SH-SY5Y (cell line): ENCODE measurements at regions not wholly inside any gene's neighbourhood (a gene's known extent, or its start where the extent isn't known, plus 50 kb on each side); places are given as distances from the start of the nearest gene placed in this dataset.

Experiments used
- GATA2 ChIP-seq: IDR thresholded peaks from 2 replicates; pipeline ENCODE4 v1.6.1; 2011; ENCODE audit warnings: mild to moderate bottlenecking, low read depth, low read length
- GATA3 ChIP-seq: IDR thresholded peaks from 2 replicates; pipeline ENCODE4 v1.6.1; 2011; ENCODE audit warnings: low read depth, mild to moderate bottlenecking, low read length, moderate library complexity

DNA sequence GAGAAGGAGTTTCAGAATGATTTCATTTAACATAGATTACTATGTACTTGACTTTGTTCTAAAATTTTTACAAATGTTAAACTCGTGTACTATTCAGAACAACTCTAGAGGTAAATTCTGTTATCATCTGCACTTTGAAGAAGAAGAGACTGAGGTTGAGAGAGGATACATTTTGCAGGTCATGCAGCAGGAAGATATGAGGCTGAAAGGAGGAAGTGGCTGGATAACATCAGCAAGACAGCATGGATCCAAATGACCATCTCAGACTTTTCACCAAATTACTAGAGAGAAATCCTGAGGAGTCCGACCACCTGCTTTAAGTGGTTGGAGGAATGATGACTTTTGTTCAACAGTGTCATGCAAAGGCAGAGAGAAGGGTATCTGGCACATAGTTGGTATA is 84.9 kb downstream of the ASCL4 start:
- TF ChIP-seq GATA3 (no peak), GATA2 (no peak)

DNA sequence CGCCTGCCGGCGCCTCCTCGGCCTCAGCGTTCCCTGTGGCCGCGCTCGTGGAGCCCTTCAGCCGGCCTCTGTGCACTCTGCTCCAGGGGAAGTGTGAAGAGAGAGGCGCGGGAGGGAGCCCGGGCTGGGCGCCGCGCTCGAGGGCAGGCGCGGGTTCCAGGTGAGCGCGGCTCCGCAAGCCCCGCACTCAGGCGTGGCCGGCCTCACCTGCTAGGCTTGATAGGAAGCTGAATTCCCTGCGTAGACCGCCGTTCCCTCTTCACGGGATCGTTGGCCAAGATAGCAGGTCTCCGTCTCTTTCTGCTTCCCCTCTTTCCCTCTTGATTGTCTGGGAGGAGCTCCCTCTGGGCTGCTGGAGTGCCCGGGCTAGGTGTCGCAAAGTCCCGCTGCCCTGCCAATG is 89.7 kb downstream of the ASCL4 start:
- no peak for TF ChIP-seq GATA3
- no peak for TF ChIP-seq GATA2

DNA sequence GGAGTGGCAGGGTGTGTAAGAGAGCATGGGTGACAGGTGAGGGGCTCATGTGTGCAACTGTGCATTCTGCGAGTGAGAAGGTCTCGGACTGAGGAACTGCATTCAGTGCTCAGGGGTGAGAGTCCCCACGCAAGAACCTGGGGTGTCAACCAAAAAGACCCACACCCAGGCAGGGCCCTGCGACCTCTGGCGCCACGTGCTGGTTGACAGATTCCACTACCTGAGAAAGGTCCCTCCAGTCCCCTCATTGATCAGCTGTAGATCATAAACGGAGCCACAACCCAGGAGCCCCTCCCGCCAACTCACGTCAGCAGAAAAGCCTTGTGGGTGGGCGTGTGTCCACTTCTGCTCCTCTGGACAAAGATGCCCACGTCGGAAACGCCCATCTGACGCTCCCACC is 98.7 kb downstream of the ASCL4 start:
- TF ChIP-seq GATA2 (no peak), GATA3 (no peak)

DNA sequence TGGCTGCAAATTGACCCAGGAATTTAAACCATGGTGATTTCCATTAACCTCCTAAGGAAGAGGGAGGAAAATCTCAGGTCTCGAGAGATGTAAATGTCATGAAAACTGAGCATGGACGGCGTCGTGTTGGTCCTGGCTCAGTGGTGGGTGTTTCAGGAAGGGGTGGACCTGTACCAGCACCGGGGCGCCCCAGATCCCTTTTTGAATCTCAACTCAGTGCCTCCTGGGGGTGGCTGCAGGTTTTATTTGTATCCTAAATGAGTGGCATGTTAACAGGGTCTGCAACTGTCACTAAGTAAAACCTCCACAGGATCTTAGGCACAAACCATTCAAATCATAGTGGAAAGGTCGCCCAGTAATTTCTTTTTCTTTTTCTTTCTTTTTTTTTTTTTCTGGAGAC is 101.3 kb downstream of the ASCL4 start:
- TF ChIP-seq GATA2 (no peak), GATA3 (no peak)

DNA sequence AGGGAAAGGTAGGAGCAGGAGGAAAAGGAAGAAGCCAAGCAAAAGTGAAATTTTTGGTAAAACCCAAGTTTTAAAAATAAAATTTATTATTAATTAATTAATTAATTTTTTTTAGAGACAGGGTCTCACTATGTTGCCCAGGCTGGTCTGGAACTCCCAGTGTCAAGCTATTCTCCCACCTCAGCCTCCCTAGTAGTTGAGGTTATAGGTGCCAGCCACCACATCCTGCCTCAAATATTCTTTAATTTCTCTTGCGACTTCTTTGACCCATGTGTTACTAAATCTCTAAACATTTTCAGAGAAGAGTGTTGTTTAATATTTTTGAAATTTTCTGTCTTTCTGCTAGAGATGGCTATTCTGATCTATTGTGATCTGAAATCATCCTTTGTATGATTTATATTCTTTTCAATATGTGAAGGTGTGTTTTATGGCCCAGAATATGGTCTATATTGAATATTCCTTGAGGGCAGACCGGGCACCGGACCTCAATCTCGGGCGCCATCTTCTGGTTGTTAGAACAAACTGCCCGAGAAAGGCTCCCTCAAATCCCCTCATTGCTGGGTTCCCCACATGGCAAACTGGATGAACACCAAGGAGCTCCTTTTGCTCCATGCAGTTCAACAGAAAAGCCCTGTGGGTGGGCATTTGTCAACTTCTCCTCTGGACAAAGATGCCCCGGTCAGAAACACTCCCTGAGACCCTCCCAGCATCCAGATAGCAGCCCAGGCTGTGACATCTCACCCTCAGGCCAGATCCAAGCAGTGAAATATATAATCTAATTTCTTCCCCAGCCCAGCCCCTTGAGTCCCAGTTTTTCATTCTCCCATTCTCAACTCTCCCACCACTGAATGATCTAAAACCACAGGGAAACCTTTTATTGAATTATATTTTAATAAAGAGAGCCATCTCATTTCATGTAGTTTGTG is 110.5 kb downstream of the ASCL4 start:
- TF ChIP-seq GATA3 (no peak), GATA2 (no peak)

DNA sequence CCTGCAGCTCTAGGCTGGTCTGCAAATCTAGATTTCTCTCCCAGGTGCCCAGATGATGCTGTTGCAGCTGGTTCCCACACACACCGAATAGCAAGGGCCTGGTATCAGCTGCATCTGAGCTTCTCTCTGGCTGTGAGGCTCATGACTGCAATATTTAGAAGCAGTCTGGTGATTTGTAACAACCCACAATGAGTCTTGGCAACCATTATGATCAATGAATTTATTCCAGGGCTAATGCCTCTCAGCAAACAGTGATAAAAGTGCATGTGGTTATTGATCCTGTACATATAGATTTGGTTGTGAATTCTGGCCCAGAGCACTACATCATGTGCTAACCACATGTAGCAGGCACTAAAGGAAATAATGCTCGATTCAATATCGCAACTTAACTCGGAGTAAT is 114.3 kb downstream of the ASCL4 start:
- TF ChIP-seq GATA3 (no peak), GATA2 (peak; percentile 61; the same call in 1 of the 2 replicates)

DNA sequence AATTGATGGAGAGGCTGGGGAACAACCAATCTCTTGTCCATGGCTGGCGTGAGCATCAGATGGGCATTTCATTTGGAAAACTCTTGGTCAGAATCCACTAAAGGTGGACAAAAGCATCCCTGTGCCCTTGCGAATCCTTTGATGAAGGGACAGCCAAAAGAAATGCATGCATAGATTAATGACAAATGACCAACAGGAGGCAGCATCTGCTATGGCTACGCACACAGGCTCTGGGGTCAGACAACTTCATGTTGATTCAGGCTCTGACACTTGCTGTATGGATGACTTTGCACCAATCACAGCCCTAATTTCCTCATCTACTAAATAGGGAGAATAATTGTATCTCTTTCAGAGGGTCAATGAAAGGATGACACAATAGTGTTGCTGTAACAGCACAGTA is 117.5 kb downstream of the ASCL4 start:
- no peak for TF ChIP-seq GATA2
- TF ChIP-seq GATA3 = no peak

DNA sequence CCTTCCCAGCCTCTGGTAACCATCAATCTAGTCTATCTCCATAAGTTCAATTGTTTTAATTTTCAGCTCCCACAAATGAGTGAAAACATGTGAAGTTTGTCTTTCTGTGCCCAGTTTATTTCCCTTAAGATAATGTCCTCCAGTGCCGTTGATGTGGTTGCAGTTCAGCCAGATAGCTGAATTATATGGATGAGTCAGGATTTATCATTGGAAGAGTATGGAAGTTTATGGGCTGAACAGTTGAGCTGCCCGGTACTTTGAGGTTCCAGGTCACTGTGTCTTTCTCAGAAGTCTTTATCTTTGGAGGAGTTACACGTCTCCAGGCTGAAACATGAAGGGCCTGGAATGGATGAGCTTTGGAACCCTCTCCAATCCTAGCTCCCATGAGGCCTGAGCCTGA is 120.1 kb downstream of the ASCL4 start:
- no peak for TF ChIP-seq GATA2

DNA sequence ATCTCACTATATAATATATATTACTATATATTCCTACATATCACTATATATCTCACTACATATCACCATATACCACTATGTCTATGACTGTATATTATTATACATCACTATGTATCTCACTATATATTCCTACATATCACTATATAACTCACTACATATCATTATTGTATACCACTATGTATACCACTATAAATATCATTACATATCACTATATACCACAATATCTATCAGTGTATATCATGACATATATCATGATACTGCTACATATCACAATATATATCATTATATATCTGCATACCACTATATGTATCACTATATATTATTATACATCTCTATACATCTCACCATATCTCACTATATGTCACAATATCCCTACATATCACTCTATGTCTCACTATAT is 121.5 kb downstream of the ASCL4 start:
- TF ChIP-seq GATA3 = no peak
- TF ChIP-seq GATA2 = no peak

DNA sequence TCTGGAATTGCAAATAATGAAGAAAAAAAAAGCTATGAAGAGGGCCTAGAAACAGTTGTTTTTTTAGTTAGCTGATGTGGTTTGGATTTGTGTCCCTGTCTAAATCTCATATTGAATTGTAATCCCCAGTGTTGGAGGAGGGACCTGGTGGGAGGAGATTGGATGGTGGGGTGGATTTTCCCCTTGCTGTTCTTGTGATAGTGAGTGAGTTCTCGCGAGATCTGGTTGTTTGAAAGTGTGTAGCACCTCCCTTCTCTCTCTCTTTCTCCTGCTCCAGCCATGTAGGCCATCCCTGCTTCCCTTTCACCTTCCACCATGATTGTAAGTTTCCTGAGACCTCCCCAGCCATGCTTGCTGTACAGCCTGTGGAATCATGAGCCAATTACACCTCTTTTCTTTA is 126.1 kb downstream of the ASCL4 start:
- TF ChIP-seq GATA2 (no peak), GATA3 (no peak)

DNA sequence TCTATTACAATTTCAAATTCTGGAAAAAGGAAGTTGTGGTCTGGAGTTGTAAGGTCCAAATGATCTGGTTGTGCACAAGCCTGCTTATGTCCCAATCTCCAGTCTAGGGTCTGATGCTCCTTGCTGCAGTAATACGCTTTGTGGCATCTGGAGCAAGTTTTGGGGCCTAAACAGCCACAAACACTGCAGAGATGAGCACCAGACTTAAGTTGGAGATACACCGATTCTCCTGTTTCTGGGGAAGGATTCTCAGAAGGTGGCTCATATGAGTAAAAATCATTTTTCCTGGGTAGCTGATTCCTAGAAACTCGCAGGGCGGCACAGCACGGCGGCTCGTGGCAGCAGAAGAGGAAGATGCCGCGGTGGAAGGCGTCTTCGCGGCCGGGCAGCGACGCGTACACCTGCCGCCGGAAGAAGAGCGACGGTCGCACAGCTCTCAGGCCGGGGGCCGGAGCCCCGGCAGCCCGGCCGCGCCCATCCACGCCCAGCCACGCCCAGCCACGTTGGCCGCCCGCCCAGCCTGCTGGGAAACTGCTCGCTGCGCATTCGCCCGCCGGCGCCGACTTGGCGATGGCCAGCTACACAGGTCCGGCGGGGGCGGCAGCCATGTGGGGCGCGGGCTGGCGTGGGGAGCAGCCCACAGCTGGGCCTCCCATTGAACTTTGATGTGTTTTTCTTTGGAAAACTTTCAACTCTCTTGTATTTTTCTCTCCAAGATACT is 129.0 kb downstream of the ASCL4 start:
- no peak for TF ChIP-seq GATA2
- TF ChIP-seq GATA3 = no peak

DNA sequence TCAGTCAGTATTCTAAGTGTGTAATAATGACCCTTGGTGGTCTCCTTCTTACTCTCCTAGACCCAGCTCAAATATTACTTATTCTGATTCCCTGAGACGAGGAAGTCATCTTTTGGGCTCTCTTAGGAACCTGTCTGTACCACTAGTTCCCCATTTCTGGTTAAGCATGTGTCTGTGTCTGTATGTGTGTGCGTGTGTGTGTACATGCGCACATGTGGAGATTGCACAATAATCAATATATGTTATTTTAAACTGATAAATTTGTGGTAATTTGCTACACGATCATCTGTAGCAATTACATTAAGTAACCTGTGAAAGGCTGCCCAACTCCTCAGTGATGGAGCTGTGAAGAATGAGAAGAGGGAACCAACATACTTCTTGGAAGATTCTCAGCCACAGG is 132.2 kb downstream of the ASCL4 start:
- TF ChIP-seq GATA2 (no peak), GATA3 (no peak)

DNA sequence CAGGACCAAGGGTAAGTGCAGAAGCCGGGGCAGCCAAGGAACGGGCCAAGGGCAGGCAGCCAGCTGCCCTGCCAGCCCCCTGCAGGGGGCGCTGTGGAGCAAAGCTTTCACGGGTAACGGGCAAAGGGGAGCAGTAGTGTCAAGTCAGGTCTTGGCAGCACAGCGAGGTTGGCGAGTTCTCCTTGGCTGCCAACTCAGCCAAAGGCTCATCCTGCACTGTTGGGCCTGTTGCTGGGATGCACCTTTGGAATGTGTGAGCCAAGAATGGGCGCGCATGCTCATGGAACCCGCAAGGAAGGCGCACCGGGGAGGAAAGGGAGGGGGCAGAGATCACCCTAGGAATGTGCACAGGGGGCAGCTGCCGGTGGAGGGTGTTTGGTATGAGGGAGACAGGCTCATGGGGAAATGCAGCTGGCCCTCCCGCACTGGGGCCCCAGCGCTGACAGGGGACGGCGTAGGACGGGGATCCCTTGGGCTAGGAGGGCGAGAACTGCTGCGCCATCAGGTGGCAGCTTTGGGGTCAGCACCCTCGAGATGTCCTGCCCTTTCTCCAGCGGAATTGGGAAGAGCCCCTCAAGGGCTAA is 138.0 kb downstream of the ASCL4 start:
- TF ChIP-seq GATA2 = no peak
- TF ChIP-seq GATA3 = no peak

DNA sequence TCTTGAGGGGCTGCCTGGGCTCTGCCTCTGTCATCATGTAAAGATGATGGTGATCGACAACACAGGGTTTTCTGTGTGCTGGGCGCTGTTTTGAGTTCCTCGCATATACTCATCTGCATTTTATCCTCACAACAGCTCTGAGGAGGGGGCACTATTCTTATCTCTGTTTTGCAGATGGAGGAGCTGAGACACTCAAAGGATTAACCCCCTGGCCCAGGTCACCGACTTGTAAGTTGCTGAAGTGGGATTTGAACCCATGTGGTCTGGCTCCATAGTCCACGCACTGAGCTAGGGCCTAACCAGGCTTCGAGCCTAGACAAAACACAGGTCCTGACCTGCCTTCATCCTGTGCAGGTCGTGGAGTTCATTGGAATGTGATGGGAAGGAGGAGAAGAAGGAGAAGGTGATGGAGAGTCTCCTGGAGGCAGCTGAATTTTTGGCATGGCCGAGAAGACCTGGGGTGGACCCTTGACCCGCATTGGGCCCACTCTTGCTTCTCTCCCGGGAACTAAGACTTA is 140.0 kb downstream of the ASCL4 start:
- TF ChIP-seq GATA3 = no peak
- no peak for TF ChIP-seq GATA2
